ENCODE measurements at regions not wholly inside any gene's neighbourhood (a gene's known extent, or its start where the extent isn't known, plus 50 kb on each side); places are given as distances from the start of the nearest gene placed in this dataset.
"Not testable (repeated sequence)": the region's sequence is repeated elsewhere in the genome, so short reads cannot be mapped to it uniquely, and the experiment has no call there.

DNA sequence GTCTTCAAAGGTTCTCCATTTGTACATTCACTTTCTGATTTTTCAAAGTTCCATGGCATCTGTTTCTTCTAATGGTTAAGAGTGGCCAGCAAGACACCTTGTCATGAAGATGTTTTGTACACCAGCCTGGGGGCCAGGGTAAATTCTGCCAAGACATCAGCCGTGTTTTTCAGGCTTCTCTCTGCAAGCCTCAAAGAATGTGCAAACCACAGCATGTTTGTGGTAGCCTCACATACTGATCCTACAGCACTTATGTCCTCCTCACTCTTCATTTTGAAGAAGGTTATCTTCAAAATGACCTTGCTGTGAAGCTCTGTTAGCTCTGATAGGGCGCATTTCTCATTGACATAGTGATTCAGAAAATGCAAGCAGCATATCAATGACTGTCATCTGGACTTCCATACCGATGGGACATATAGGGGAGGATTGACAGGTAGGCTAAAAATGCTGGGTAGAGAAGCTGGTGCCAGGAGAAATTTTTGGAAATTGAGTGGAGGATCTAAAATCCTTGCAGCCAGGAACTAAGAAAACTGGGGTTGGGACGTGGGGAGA, 59.3 kb upstream of the SPTLC3 start:
- DNase-seq (ENCODE audit: low read depth), result no peak
- no peak overlapping the region for H3K4me3 ChIP-seq (replicated peaks; ENCODE audit: low read depth, low read length)
- TF ChIP-seq, protein P1, sequence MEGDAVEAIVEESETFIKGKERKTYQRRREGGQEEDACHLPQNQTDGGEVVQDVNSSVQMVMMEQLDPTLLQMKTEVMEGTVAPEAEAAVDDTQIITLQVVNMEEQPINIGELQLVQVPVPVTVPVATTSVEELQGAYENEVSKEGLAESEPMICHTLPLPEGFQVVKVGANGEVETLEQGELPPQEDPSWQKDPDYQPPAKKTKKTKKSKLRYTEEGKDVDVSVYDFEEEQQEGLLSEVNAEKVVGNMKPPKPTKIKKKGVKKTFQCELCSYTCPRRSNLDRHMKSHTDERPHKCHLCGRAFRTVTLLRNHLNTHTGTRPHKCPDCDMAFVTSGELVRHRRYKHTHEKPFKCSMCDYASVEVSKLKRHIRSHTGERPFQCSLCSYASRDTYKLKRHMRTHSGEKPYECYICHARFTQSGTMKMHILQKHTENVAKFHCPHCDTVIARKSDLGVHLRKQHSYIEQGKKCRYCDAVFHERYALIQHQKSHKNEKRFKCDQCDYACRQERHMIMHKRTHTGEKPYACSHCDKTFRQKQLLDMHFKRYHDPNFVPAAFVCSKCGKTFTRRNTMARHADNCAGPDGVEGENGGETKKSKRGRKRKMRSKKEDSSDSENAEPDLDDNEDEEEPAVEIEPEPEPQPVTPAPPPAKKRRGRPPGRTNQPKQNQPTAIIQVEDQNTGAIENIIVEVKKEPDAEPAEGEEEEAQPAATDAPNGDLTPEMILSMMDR (IDR thresholded peaks at IDR 0.05; ENCODE audit: low read length, missing control alignments), result no peak

DNA sequence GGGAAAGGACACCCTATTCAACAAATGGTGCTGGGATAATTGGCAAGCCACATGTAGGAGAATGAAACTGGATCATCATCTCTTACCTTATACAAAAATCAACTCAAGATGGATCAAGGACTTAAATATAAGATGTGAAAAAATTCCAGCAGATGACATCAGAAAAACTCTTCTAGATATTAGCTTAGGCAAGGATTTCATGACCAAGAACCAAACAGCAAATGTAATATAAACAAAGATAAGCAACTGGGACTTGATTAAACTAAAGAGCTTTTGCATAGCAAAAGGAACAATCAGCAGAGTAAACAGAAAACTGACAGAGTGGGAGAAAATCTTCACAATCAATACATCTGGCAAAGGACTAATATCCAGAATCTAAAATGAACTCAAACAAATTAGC, 54.5 kb upstream of the SPTLC3 start:
- not testable (repeated sequence) for DNase-seq (ENCODE audit: low read depth); H3K4me3 ChIP-seq (replicated peaks; ENCODE audit: low read depth, low read length)

DNA sequence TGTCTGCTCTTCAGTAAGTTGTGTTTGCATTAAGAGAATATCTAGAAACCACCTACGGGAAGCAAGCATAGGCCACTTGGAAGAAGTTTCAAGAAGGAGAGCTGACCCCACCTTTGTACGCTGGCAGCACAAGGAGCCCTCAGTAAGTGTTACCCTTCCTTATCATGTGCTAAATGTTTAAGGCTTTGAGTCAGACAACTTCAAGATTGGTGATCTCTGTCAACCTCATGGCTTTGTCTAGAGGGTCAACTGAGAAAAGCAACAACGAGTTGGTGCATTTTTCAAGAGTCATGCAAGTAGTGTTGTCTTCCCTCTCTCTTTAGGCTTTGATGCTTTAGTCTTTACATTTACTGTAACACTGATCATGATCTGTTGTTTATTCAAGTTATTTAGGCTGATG, 53.2 kb upstream of the SPTLC3 start:
- TF ChIP-seq, protein P1 (IDR thresholded peaks at IDR 0.05; ENCODE audit: low read length, missing control alignments), result no peak
- DNase-seq (ENCODE audit: low read depth), result no peak
- no peak overlapping the region for H3K4me3 ChIP-seq (replicated peaks; ENCODE audit: low read depth, low read length)

DNA sequence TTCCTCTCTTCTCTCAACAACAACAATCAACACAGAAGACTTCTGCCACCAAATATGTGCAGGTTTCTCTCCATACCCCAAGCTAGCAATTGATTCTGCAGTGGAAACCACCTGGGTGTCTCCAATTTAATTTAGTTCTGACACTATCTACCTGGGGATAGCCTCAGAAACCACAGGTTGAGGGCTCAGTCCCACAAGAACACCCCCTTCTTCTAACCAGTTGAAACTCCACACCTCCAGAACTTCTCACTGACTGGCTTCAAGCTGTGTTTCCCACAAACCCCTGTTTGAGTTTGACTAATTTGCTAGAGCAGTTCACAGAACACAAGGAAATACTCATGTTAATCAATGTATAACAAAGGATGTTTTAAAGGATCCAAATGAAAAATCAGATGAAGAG, 52.5 kb upstream of the SPTLC3 start:
- TF ChIP-seq, protein P1 (IDR thresholded peaks at IDR 0.05; ENCODE audit: low read length, missing control alignments), result no peak
- H3K4me3 ChIP-seq (replicated peaks; ENCODE audit: low read depth, low read length), result no peak overlapping the region
- no peak for DNase-seq (ENCODE audit: low read depth)

DNA sequence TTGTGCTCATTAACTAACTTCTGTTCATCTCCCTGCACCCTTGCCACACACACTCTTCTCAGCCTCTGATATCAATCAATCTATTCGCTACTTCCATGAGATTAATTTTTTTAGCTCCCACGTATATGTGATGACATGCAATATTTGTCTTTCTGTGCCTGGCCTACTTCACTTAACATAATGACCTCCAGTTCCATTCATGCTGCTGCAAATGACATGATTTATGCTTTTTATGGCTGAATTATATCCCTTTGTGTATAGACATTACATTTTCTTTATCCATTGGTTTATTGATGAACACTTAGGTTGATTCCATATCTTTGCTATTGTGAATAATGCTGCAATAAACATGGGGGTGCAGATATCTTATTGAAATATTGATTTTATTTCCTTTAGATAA, 50.8 kb upstream of the SPTLC3 start:
- no peak for DNase-seq (ENCODE audit: low read depth)
- no peak overlapping the region for H3K4me3 ChIP-seq (replicated peaks; ENCODE audit: low read depth, low read length)
- TF ChIP-seq, protein P1 (IDR thresholded peaks at IDR 0.05; ENCODE audit: low read length, missing control alignments), result no peak

Measured in fibroblast of pulmonary artery (primary cell).